GM19395 (cell line): ENCODE measurements at regions not wholly inside any gene's neighbourhood (a gene's known extent, or its start where the extent isn't known, plus 50 kb on each side); places are given as distances from the start of the nearest gene placed in this dataset.

Source experiments
- ATAC-seq: cut with Tn5 transposase; IDR thresholded peaks from one replicate; pipeline ENCODE4 v1.9.1; 2021; ENCODE audit warnings: mild to moderate bottlenecking, moderate library complexity; ENCODE audit not compliant: unreplicated experiment

GRCh38 chr3:31482493-31483200 lies 50.1 kb upstream of the STT3B start:
- no peak for ATAC-seq
